Mucosa of gallbladder (tissue), 1 donor: ENCODE measurements at regions not wholly inside any gene's neighbourhood (a gene's known extent, or its start where the extent isn't known, plus 50 kb on each side); places are given as distances from the start of the nearest gene placed in this dataset.
"Not testable (repeated sequence)": the region's sequence is repeated elsewhere in the genome, so short reads cannot be mapped to it uniquely, and the experiment has no call there.

Experiments used
- DNase-seq: peaks from one replicate; pipeline ENCODE4 v3.0.0-alpha.2; 2020; ENCODE audit warnings: low spot score
- donor health status: DM: no; HTN: no; CAD: no.

DNA sequence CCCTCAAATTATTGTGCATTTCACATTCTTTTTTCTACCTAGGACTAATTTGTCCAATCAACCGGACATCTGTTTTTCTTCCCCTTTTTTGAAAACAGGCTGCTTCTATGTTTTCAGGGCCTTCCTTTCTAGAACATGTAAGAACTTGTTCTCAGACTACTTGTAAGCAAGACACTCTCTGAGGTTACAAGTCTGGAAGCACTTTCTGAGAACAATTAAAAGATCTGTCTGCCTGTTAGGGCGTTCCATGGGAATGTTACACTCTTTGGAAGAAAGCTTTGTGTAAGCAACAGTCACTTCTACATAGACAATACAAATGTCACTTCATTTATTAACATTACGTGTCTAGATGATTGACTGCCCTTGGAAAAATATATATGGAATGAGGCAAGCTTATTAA lies 50.9 kb upstream of the HSPB3 start:
- no peak for DNase-seq

DNA sequence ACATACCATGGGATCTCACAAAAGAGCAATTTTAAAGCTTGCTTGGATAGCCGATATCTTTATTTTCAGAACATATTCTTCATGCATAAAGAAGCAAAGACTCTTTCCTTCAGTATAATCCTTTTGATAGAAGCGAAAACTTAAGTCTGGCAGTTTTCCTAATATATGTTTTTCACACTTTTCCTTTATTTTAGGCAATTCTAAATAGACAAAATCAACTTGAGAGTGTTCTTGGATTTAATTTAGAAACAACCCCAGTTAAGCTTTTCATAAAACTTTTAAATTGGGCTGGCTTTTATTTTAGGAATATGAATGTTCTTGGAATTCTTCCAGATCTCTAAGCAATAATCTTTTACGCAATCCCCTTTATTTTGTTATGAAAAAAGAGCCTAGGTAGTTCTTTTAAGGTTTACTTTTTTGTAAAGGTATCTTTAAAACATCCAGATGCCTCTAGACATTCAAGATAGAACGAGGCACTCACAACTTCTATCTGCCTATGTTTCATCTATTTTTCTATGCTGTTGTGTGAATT lies 51.5 kb upstream of the HSPB3 start:
- DNase-seq: no peak

DNA sequence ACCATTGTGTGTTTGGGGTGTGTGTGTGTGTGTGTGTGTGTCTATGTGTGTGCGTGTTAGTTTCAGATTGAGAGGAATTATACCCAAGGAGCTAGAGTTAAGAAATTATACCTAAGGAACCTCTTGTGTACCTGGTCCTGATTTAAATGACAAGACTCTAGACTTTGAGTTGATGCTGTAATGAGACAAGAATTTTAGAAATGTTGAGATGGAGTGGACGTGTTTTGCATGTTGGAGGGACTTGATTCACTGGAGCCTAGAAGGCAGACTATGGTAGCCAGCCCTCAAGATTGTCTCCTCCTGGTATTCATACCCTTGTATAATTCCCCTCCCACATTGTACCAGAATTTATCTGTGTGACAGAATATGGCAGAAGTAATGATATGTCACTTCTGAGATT lies 52.4 kb upstream of the HSPB3 start:
- DNase-seq: no peak

DNA sequence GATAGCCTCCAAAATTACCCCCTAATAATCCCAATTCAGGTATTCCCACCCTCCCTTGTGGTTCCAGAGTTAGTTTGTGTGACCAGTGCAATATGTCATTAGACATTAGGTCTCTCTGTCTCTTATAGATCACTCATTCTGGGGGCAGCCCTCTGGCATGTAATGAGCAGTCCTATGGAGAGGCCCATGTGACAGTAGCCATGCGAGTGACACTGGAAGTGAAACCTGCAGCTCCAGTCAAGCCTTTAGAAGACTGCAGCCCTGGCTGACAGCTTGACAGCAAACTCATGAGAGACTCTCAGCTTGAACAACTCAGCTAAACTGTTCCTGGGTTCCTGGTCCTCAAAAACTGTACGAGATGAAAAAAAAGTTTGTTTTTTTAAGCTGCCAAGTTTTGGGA lies 54.0 kb upstream of the HSPB3 start:
- DNase-seq: no peak

DNA sequence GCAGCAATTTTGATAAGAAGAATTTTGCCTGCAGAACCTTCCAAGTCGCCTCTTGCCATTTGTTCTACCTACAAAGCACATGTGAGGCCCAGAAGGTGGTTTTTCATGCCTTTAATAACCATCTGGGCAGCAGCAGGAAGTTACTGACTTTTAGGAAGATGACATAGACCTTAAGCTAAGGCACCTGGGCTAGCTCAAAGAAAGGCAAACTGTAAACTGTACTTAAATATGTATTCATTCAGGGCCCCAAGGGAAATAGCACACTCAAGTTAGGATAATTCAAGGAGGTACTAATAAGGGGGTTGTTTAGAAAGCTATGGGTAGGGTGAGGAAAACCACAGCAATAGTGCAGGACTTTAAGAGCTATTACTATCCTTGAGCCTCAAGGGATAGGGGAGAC lies 57.3 kb upstream of the HSPB3 start:
- DNase-seq: no peak

DNA sequence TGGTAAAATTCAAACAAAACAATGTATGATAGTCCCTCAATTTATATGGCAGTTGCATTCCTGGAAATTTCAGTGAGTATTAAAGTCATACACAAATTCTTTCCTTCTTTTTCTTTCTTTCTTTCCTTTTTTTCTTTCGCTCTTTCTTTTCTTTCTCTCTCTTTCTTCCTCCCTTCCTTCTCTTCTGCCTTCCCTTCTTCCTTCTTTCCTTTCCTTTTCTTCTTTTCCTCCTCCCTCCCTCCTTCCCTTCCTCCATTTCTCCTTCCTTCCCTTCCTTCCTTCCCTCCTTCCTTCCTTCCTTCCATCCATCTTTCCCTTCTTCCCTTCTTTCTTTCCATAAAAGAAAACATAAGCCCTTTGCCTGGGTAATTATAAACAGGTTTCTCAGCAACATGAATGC lies 58.1 kb upstream of the HSPB3 start:
- DNase-seq: no peak

DNA sequence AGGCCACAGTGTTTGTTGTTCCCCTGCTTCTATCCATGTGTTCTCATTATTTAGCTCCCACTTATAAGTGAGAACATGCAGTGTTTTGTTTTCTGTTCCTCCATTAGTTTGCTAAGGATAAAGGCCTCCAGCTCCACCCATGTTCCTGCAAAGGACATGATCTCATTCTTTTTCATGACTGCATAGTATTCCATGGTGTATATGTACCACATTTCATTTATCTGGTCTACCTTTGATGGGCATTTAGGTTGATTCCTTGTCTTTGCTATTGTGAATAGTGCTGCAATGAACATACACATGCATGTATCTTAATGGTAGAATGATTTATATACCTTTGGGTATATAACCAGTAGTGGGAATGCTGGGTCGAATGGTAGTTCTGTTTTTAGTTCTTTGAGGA lies 62.5 kb upstream of the HSPB3 start:
- DNase-seq: not testable (repeated sequence)

DNA sequence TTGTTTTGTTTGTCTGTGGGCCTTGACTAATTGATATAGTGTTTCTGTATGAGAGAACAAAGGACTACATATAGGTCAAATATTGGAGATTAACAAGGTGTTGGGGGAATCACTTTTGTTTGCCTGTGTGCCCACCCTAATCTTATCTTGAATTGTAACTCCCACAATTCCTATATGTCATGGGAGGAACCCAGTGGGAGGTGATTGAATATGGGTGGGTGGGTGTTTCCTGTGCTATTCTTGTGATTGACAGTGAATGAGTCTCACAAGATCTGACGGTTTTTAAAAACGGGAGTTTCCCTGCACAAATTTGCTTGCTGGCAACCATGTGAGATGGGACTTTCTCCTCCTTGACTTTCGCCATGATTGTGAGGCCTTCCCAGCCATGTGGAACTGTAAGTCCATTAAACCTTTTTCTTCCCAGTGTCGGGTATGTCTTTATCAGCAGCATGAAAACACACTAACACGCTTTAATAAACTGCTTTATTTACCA lies 64.9 kb upstream of the HSPB3 start:
- no peak for DNase-seq

DNA sequence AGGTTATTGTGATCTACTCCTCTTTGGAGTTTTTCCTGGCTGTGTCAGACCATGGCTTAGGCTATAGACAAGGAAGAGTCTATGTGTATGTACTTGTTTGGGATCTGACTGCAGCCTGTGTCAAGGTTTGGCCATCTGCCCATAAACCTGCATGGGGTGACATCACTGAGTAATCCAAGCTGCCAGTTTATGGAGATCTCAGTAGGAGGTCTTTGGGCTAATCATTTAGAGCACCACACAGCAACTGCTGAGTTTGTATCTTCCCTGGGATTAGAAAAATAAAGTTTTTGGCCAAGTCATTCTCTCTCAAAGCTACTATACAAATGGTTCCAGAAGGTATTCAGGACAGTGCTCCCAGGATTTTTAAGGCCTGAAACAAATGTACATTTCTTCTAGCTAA lies 65.5 kb upstream of the HSPB3 start:
- peak; percentile 86 for DNase-seq

DNA sequence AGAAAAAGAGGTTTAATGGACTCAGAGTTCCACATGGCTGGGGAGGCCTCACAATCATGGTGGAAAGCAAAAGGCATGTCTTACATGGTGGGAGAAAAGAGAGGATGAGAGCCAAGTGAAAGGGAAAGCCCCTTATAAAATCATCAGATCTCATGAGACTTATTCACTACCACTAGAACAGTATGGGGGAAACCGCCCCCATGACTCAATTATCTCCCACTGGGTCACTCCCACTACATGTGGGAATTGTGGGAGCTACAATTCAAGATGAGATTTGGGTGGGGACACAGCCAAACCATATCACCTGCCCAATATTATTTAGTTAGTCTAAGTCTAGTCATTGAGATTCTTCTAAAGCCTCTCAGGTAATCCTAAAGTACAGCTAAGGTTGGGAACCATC lies 66.1 kb upstream of the HSPB3 start:
- not testable (repeated sequence) for DNase-seq

DNA sequence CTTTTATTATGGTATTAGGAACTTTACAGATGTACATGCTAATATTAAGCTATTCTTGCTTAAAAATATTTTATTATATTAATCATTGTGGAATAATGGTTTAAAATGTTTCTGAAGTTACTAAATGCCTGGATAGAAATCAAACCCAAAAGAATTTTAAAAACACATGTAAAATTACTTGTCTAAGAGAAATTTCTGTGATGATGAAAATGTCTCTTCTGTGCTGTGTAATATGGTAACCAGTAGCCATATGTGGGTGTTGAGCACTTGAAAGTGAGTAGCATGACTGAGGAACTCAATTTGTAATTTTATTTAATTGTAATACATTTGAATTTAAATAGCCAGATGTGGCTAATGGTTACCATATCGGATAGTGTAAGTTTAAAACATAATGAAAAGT lies 66.7 kb upstream of the HSPB3 start:
- no peak for DNase-seq

DNA sequence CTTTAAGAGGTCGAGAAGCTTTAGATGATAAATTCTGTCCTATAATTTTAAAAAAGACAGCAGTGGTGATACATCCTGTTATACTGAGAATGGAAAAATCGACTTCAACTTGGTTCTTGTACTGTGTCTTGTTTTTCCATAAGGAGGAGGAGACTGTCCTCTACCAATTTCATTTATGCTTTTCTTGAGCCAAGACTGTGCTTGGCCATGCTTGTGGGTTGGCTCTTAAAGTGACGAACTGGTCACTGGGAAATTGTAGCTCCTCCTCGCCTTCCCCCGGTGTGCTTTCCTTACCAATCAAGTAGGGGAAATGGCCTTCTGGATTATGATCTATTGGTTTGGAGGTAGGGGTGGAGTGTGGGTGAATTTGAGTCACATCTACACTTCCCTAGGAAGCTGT lies 67.1 kb upstream of the HSPB3 start:
- DNase-seq: no peak

DNA sequence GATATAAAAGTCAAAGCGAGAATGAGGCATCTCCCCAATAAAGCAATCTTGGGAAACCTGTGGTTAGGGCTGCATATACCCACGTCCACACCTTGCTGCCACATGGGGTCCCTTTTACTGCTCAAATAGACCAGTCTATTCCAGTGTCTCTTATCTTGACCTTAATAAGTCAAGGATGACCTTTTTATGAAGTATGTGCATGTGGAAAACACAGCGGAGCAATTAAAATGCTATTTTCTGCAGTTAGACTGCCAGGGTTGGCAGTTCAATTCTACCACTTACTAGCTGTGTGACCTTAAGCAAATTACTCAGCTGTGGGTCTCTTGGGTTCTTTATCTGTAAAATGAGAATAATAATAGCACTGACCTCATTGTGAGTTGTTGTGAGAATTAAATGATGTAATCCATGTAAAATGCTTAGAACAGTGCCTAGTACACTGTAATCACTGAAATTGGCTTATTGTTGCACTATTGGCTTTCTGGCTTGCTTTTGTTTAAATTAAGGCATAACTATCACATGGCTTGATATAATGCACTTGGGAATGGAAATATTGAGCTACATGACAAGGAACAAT lies 67.8 kb upstream of the HSPB3 start:
- DNase-seq: no peak

DNA sequence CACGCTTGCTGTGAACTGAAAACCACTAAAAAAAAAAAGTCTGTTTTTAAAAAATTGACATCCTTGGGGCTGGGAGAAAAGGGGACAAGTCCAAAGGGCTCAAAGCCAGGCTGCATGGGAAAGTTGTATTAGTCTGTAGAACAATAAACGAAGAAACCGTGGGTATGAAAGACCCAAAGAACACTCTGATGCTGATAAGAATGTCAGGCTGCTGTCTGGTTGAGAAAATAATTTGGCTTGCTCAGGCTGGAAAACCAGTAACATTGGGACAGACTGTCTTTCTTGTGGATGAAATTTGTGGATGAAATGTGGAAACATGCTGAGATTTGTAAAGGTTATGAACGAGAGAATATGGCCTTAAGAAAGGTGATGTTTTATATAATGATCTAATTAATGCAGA lies 68.5 kb upstream of the HSPB3 start:
- no peak for DNase-seq

DNA sequence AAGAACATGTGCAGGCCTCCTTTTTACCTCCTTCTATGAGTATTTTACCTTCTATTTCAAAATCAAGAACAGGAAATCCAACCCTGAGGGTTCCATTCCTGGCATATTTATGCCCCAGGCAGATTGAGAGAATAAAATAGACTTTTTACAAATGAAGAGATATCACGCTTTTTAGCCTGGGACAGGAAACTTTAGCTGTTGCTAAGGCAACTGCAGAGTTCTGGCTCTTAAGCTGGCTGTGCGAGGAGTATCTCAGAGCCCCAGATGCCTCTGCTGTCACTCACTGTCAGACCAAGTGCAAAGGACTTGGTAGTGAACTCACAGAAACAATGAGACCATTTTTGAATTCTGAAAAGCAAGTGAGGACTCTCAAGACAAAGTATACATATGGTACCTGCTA lies 69.5 kb upstream of the HSPB3 start:
- no peak for DNase-seq

DNA sequence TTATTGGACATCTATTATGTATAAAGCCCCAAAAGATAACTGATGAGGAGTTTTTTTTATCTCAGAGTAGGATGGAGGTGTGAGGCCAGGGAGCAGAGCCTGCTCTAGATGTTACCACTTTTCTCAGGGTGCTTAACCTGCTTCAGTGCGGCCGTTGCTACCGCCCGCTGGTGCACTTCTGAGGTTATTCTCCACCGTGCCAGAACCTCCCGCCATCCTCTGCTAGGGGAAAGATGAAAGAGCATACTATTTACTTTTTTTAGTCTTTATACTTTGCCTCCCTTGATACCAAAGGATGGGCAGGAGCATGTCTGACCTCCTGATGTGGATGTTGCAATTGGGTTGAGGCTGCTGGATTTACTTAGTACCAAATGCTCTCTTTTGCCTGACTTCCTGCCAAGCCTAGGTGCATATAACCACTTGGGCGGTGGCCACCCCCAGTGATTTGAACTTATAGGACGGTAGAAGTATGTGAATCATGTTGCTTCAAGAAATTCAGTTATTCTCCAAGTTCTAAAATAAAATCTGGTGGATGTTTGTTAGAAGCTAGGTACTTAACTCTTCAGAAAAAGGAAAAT lies 71.1 kb upstream of the HSPB3 start:
- no peak for DNase-seq

DNA sequence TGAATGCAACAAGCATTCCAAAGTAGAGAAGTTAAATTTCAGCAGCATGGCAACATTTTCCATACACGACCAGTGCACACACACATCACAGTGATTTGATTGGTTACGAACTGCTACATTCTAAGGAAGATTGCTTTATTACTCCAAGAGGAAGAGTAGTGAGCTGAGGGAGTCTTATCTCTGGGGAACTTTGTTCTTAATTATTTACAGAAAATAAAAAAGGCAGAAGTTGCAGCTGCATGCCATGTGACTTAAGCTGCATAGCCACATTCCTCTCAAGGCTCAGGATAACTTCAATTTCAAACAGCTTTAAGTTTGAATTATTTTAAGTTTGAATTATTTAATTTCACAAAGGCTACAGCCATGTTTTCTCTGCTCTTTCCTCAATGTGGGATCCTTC lies 71.6 kb upstream of the HSPB3 start:
- DNase-seq: no peak

DNA sequence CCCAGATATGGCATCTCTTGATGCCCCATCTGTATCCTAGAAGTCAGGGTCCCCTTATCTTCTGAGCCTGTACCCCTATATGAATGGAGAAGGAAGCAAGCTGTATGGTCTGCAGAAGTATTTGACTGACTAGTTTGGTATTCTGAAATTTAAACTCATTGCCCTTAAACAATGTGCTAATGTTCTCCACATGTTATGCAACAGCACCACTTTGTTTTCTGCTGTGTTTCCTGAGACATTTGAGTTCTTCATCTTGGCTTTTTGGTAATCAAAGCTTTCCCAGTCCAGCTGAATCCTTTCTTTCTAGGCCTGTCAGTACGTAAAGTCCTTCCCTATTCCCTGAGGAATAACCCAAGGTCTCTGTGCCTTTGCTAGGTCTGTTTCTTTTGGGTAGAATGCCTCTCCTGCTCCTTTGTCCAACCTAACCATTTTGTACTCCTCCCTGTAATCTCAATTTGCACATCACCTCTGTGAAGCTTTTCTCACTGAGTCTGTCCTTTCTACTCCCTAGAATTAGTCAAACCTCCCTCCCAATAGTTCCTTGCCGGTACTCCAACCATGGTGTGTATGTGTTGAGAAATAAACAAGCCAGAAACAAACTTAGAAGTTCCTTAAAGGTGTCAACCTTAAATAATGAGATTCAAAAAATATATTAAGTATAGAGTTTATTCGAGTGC lies 72.1 kb upstream of the HSPB3 start:
- no peak for DNase-seq

DNA sequence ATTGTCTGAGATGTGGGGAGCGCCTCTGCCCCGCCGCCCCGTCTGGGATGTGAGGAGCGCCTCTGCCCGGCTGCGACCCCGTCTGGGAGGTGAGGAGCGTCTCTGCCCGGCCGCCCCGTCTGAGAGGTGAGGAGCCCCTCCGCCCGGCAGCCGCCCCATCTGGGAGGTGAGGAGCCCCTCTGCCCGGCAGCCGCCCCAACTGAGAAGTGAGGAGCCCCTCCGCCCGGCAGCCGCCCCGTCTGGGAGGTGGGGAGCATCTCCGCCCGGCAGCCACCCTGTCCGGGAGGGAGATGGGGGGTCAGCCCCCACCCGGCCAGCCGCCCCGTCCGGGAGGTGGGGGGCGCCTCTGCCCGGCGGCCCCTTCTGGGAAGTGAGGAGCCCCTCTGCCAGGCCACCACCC lies 70.9 kb upstream of the ARL15 start:
- DNase-seq: not testable (repeated sequence)

DNA sequence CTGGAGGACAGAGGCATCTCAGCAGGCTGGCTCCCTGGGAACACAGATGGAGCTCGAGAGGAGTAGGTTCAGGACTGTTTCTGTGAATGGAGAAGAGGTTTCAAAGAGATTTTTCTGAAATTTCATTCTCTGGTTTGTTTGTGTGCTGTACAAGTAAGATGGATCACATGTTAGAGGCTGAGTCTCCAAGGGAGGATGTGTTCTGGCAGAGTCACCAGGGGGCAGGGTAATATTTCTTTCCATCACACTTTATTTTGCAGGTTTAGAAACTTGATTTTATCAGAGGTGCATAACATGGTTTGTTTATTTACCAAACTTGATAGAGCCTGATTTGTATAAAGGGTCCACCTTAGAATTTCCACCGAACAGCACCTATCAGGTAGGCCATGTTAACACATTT lies 69.2 kb upstream of the ARL15 start:
- DNase-seq: no peak

DNA sequence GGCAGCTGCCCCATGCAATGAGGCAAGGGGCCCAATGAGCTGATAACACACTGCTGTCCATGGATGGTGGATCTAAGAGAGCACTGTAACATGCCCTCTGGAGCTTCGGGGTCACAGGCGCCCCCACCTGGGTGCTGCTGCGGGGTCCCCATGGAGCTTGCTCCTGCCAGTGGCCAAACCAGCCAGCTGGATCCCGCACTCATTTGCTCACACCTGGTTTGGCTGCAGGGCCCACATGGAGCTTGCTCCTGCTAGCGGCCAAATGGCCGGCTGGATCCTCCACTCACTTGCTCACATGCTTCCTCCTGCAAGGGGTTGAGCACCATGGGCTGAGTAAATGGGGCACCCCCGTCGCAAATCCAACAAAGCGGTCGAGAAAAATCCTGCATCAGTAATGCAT lies 68.3 kb upstream of the ARL15 start:
- no peak for DNase-seq

DNA sequence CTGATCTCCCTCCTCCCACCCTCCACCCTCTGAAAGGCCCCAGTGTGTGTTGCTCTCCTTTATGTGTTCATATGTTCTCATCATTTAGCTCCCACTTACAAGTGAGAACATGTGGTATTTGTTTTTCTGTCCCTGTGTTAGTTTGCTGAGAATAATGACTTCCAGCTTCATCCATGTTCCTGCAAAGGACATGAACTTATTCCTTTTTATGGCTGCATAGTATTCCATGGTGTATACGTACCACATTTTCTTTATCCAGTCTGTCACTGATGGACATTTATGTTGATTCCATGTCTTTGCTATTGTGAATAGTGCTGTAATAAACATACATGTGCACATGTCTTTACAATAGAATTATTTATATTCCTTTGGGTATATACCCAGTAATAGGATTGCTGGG lies 67.0 kb upstream of the ARL15 start:
- not testable (repeated sequence) for DNase-seq

DNA sequence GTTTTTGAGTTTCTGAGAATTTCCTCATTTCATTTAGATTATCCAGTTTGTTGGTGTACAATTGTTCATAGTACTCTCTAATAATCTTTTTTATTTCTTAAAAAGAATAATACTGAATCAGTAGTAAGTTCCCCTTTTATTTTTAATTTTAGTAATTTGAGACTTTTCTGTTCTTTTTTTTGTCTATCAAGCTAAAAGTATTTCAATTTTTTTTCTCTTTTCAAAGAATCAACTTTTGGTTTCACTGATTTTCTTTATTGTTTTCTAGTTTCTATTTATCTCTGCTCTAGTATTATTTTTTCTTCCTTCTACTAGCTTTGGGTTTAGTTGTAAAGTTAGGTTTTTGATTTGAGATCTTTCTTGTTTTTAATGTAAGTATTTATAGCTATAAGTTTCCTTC lies 60.6 kb upstream of the ARL15 start:
- no peak for DNase-seq
